HepG2 (cell line): ENCODE measurements at regions not wholly inside any gene's neighbourhood (a gene's known extent, or its start where the extent isn't known, plus 50 kb on each side); places are given as distances from the start of the nearest gene placed in this dataset.

Source experiments
- ATAC-seq: fragments of 200-7000 bp; cut with Tn5 transposase; 3 replicates; pipeline ENCODE4 v1.9.1; 2020; ENCODE audit warnings: mild to moderate bottlenecking, moderate library complexity
- BruUV-seq: library from RNA; stranded (reverse); fragments of 400-500 nt; replicated peaks from 2 replicates; lab custom pipeline; 2021; lab: Mats Ljungman, UMichigan
- CTCF ChIA-PET: fragments of 300-600 bp; formaldehyde crosslinking; extraction: SDS; loops from one replicate; lab custom pipeline; 2021; ENCODE audit warnings: low total read pairs, inconsistent platforms, low intra/inter-chr PET ratio; lab: Yijun Ruan, JAX
- POLR2A ChIA-PET: fragments of 350-600 bp; sonication (Branson Sonifier 250); formaldehyde crosslinking; loops from one replicate; lab custom pipeline; 2020; ENCODE audit warnings: antibody characterized with exemption, inconsistent platforms; lab: Yijun Ruan, JAX
- DNase-seq: peaks from one replicate; pipeline ENCODE4 v3.0.0-alpha.2; 2015; ENCODE audit warnings: low spot score
- FAIRE-seq: peaks from 3 replicates; lab custom pipeline; 2011; peaks lifted over from hg19 to GRCh38; lab: Jason Lieb, UNC
- H2AFZ ChIP-seq: one replicate; pipeline ENCODE4 v1.6.1; 2011; ENCODE audit warnings: low read length, inconsistent platforms
- H3K27ac ChIP-seq: fragments of 300-600 bp; 3 replicates; pipeline ENCODE4 v1.8.0; 2011; ENCODE audit warnings: mixed run types, mild to moderate bottlenecking, mixed read lengths, low read length, inconsistent platforms; ENCODE audit not compliant: insufficient read depth; ENCODE audit errors: extremely low read length
- H3K27me3 ChIP-seq, 2 experiments: fragments of 200-600 bp in 1 of 2; 2 replicates in 1 of 2; 3 replicates in 1 of 2; pipeline versions ENCODE4 v1.6.0 to v1.8.0; 2011; ENCODE audit warnings: low read length in 2 of 2, mild to moderate bottlenecking in 2 of 2, moderate library complexity in 2 of 2, inconsistent platforms in 1 of 2; ENCODE audit not compliant: insufficient read depth in 2 of 2, control insufficient read depth in 1 of 2
- H3K36me3 ChIP-seq, 2 experiments: fragments of 200-600 bp in 1 of 2; replicated peaks in 1 of 2; 2 replicates in 1 of 2; 3 replicates in 1 of 2; pipeline versions ENCODE4 v1.5.1 to v1.8.0; 2011; ENCODE audit warnings: low read length in 2 of 2, inconsistent platforms in 1 of 2; ENCODE audit not compliant: insufficient read depth in 2 of 2, control insufficient read depth in 1 of 2
- H3K4me1 ChIP-seq: 2 replicates; pipeline ENCODE4 v1.5.1; 2012; ENCODE audit warnings: low read length, inconsistent platforms; ENCODE audit not compliant: insufficient read depth
- H3K4me2 ChIP-seq: 2 replicates; pipeline ENCODE4 v1.6.0; 2011; ENCODE audit warnings: low read depth, low read length, inconsistent platforms
- H3K4me3 ChIP-seq, 3 experiments: fragments of 200-600 bp in 1 of 3; sonication (generic), shearing (Covaris generic) in 1 of 3; replicated peaks in 1 of 3; 2 replicates each; pipeline ENCODE4 v1.5.1; 2011 to 2016; ENCODE audit warnings: low read length in 3 of 3, inconsistent platforms in 2 of 3, low read depth in 2 of 3, mild to moderate bottlenecking in 2 of 3, control low read depth in 1 of 3, mixed read lengths in 1 of 3; ENCODE audit not compliant: insufficient read depth in 1 of 3
- H3K79me2 ChIP-seq: one replicate; pipeline ENCODE4 v1.6.1; 2011; ENCODE audit warnings: low read length, inconsistent platforms; ENCODE audit not compliant: insufficient read depth
- H3K9ac ChIP-seq: 2 replicates; pipeline ENCODE4 v1.6.0; 2011; ENCODE audit warnings: mild to moderate bottlenecking, low read depth, low read length, inconsistent platforms; ENCODE audit not compliant: insufficient read depth
- H3K9me3 ChIP-seq: 2 replicates; pipeline ENCODE4 v1.5.1; 2012; ENCODE audit warnings: mild to moderate bottlenecking, low read length
- H4K20me1 ChIP-seq: 2 replicates; pipeline ENCODE4 v1.6.0; 2011; ENCODE audit warnings: inconsistent platforms, mild to moderate bottlenecking, low read length, moderate library complexity; ENCODE audit not compliant: insufficient read depth
- GATAD1 ChIP-seq: IDR thresholded peaks from 2 replicates; pipeline ENCODE4 v1.6.1; 2016; ENCODE audit warnings: missing genetic modification reagents, missing compliant biosample characterization
- MAFF ChIP-seq: IDR thresholded peaks from 2 replicates; pipeline ENCODE4 v1.6.1; 2011; ENCODE audit warnings: low read depth, low read length, improper control_type of control experiment
- MAFK ChIP-seq, 2 experiments: IDR thresholded peaks in 1 of 2; conservative IDR thresholded peaks in 1 of 2; 2 replicates each; pipeline ENCODE4 v1.6.1; 2011; ENCODE audit warnings: improper control_type of control experiment in 2 of 2, low read length in 2 of 2
- WGBS: methylation state at CpG from one replicate; pipeline ENCODE4 v1.1.6; 2017; ENCODE audit warnings: low lambda C conversion rate; 5-methylcytosine and 5-hydroxymethylcytosine counted together
- in situ Hi-C: cut with HindIII; loops from 2 replicates; pipeline ENCODE4 v1.10.0; 2017; ENCODE audit warnings: low pct_unique_long_range_greater_than_20kb; ENCODE audit not compliant: extremely low pct_ligation_motif_present
- intact Hi-C: fragments of 100-400 bp; cut with micrococcal nuclease; formaldehyde crosslinking; loops from one replicate; pipeline ENCODE4 v1.10.0; 2022; ENCODE audit not compliant: unreplicated experiment
- TF ChIP-seq, protein P1 (sequence below): sonication (generic); formaldehyde crosslinking; IDR thresholded peaks from 2 replicates; pipeline ENCODE4 v1.4.0; 2020; ENCODE audit warnings: missing genetic modification reagents
- TF ChIP-seq, protein P2 (sequence below): IDR thresholded peaks from 2 replicates; pipeline ENCODE4 v1.6.1; 2016; ENCODE audit warnings: missing genetic modification reagents, missing compliant biosample characterization

DNA sequence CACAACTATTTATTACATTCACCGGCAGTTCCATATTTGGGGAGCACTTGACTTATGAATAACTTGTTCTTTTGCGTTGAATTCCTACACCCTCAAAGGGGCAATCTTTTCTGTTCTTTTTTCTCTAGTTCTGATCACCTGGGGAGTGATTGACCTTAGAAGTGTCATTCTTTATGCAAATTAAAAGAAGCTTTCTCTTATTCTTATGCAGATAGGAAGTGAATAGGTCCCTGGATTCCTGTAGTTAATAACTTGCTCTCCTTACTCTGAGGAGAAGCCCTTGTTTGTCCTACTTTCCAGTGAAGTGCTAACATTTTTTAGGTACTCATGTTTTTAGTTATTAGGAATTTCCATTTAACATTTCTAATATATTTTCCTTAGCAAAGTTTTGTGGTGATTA, 569.8 kb upstream of the LRRTM1 start:
- Histone ChIP-seq H3K4me3 (no peak overlapping the region), H2AFZ (no peak overlapping the region), H3K9ac (no peak overlapping the region), H3K27me3 (no peaks in the 10 kb centered on the region), H4K20me1 (no peaks in the 10 kb centered on the region), H3K36me3 (no peaks in the 10 kb centered on the region), H3K79me2 (no peaks in the 10 kb centered on the region), H3K4me1 (no peaks in the 10 kb centered on the region), H3K4me2 (no peak overlapping the region), H3K27ac (no peak overlapping the region), H3K9me3 (peaks cover 51% of the 10 kb centered on the region)
- no peak for TF ChIP-seq GATAD1 (CRISPR knock-in tag)
- TF ChIP-seq, protein P1, sequence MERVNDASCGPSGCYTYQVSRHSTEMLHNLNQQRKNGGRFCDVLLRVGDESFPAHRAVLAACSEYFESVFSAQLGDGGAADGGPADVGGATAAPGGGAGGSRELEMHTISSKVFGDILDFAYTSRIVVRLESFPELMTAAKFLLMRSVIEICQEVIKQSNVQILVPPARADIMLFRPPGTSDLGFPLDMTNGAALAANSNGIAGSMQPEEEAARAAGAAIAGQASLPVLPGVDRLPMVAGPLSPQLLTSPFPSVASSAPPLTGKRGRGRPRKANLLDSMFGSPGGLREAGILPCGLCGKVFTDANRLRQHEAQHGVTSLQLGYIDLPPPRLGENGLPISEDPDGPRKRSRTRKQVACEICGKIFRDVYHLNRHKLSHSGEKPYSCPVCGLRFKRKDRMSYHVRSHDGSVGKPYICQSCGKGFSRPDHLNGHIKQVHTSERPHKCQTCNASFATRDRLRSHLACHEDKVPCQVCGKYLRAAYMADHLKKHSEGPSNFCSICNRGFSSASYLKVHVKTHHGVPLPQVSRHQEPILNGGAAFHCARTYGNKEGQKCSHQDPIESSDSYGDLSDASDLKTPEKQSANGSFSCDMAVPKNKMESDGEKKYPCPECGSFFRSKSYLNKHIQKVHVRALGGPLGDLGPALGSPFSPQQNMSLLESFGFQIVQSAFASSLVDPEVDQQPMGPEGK (CRISPR knock-in tag): no peak
- no peak for FAIRE-seq
- no peak for DNase-seq
- in situ Hi-C loops: no loop called here
- POLR2A ChIA-PET: no interaction called here
- intact Hi-C loops: no loop called here
- ATAC-seq: no peak
- CTCF ChIA-PET: no interaction called here
- WGBS: 44% methylated on average over 2 of the region's 2 CpGs
- BruUV-seq: no TSS peak

DNA sequence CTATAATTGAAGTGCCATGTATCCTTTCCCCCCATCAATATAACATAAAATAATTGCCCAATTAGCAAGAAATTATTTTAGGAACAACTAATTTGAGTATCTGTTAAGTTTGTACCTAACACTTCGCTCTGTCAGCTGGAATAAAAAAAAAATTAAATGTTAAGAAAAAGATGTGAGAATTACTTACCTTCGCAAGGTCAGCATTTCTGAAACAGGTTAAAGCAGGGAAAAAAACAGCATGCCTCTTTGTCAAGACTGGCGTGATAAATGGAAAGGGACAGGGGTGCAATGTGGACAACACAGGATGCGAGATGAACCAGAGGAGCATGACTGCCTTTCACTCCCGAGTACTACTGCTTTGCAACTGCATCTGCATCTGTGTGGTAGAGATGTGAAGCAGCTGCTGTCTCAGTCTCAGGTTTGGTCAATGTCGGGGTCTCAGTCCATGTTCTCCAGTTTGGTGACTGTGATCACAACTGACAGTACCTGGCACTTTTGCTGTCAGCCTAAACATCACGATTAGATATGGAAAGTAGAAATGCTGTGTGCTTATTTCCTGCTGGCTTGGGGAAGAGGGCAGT, 565.4 kb upstream of the LRRTM1 start:
- Histone ChIP-seq H2AFZ (no peak overlapping the region), H3K4me2 (no peak overlapping the region), H3K36me3 (no peaks in the 10 kb centered on the region), H4K20me1 (no peaks in the 10 kb centered on the region), H3K79me2 (no peaks in the 10 kb centered on the region), H3K9me3 (peaks cover 91% of the 10 kb centered on the region), H3K4me3 (no peak overlapping the region)
- ChIA-PET POLR2A (no interaction called here), CTCF (no interaction called here)
- no peak for ATAC-seq
- WGBS: 7% methylated on average over 7 of the region's 7 CpGs
- BruUV-seq: no TSS peak
- in situ Hi-C loops (no loop called here), intact Hi-C loops (no loop called here)
- FAIRE-seq: no peak
- no peak for DNase-seq
- TF ChIP-seq MAFF (peak; percentile 68; the same call in 1 of the 2 replicates), MAFK (conservative IDR thresholded peaks at IDR 0.05 in 1 of 2, IDR thresholded peaks at IDR 0.05 in 1 of 2; ENCODE audit: low read length in 2 of 2) (peak; percentile 72 to 85)
- TF ChIP-seq, protein P2, sequence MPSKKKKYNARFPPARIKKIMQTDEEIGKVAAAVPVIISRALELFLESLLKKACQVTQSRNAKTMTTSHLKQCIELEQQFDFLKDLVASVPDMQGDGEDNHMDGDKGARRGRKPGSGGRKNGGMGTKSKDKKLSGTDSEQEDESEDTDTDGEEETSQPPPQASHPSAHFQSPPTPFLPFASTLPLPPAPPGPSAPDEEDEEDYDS (CRISPR knock-in tag): no peak
- TF ChIP-seq, all 625 proteins: peak for 2
- no peak overlapping the region for H3K27ac ChIP-seq
- H3K4me1 ChIP-seq: no peaks in the 10 kb centered on the region
- no peaks in the 10 kb centered on the region for H3K27me3 ChIP-seq
- no peak overlapping the region for H3K9ac ChIP-seq
